ENCODE measurements at regions not wholly inside any gene's neighbourhood (a gene's known extent, or its start where the extent isn't known, plus 50 kb on each side); places are given as distances from the start of the nearest gene placed in this dataset.

DNA sequence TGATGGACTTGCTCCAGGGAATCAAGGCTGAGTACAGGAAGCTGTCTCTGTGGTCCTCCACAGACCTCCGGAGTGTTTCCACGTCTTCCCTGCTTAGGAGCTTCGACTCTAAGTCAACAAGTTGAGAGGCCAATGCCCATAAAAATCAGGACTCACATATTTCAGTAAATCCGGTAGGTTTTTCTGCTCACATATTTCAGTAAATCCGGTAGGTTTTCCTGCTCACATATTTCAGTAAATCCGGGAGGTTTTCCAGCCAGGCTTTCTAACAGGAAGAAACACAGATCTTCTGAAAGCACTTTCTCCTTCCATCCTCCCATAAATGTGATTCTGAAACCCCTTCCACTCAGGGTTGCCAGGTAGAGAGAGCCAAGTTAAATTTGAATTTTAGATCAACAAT lies 340.1 kb upstream of the SHH start:
- ChIA-PET CTCF (no interaction called here), POLR2A (no interaction called here)
- DNase-seq (ENCODE audit: extremely low spot score), result no peak
- no peak for TF ChIP-seq SP1 (IDR thresholded peaks at IDR 0.05)
- TF ChIP-seq LEF1 (IDR thresholded peaks at IDR 0.05; ENCODE audit: borderline replicate concordance), result no peak
- TF ChIP-seq HDGF (IDR thresholded peaks at IDR 0.05; ENCODE audit: borderline replicate concordance), result no peak
- no peak for TF ChIP-seq SUZ12 (IDR thresholded peaks at IDR 0.05)
- TF ChIP-seq ELF4 (IDR thresholded peaks at IDR 0.05), result no peak
- TF ChIP-seq FOXA1 (IDR thresholded peaks at IDR 0.05), result no peak
- no peak for TF ChIP-seq FOXK2 (IDR thresholded peaks at IDR 0.05)
- no peak for TF ChIP-seq TARDBP (IDR thresholded peaks at IDR 0.05)
- no peak for TF ChIP-seq FOXM1 (IDR thresholded peaks at IDR 0.05; ENCODE audit: borderline replicate concordance)
- TF ChIP-seq NFRKB (IDR thresholded peaks at IDR 0.05), result no peak
- no peak for TF ChIP-seq ZNF384 (IDR thresholded peaks at IDR 0.05)
- no peak for TF ChIP-seq BHLHE40 (IDR thresholded peaks at IDR 0.05; ENCODE audit: borderline replicate concordance)
- TF ChIP-seq, protein P1, sequence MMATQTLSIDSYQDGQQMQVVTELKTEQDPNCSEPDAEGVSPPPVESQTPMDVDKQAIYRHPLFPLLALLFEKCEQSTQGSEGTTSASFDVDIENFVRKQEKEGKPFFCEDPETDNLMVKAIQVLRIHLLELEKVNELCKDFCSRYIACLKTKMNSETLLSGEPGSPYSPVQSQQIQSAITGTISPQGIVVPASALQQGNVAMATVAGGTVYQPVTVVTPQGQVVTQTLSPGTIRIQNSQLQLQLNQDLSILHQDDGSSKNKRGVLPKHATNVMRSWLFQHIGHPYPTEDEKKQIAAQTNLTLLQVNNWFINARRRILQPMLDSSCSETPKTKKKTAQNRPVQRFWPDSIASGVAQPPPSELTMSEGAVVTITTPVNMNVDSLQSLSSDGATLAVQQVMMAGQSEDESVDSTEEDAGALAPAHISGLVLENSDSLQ (IDR thresholded peaks at IDR 0.05), result no peak
- TF ChIP-seq L3MBTL2 (conservative IDR thresholded peaks at IDR 0.05), result no peak
- TF ChIP-seq ARNT (IDR thresholded peaks at IDR 0.05), result no peak
- TF ChIP-seq CTBP1 (IDR thresholded peaks at IDR 0.05; ENCODE audit: borderline replicate concordance), result no peak

DNA sequence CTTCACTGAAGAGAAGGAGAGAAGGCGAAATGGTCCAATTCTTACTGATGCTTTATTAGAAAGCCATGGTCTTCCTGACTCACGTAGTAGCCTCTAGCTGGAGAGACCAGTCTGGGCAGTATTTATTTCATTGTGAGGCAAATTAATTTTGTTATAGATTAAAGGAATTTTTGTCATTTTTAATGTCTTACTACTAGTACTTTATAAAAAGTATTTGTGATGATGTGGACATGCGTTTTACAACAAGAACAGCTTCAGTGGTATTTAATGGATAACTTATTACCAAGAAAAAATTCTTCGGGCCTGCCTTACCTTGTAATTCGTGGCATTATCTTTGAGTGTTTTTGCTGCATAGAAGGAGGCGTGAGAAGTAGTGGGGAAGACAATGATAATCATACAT lies 339.4 kb upstream of the SHH start:
- ChIA-PET CTCF (no interaction called here), POLR2A (no interaction called here)
- TF ChIP-seq SP1 (IDR thresholded peaks at IDR 0.05), result no peak
- DNase-seq (ENCODE audit: extremely low spot score), result no peak

DNA sequence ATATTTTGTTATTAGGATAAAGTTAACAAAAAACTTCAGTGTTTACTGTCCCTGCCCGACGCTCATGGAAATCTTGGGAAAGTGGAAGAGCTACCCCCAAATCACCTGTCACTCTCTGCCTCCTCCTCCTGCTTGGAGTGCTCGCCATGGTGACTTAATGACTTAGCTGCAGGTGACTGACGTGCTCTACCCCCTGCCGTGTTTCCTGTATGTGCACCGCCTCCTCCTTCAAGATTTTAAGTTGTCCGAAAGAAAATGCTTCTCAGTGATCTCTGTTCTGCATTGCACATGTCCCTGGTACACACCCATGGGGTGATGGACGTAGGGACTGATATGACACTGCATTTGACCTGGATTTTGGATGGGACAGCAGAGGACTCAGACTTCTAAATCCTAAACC lies 338.8 kb upstream of the SHH start:
- no peak for DNase-seq (ENCODE audit: extremely low spot score)
- no peak for TF ChIP-seq TARDBP (IDR thresholded peaks at IDR 0.05)
- TF ChIP-seq, protein P1 (IDR thresholded peaks at IDR 0.05), result peak; percentile 7; the same call in 1 of the 2 replicates
- POLR2A ChIA-PET, result no interaction called here
- CTCF ChIA-PET, result no interaction called here

DNA sequence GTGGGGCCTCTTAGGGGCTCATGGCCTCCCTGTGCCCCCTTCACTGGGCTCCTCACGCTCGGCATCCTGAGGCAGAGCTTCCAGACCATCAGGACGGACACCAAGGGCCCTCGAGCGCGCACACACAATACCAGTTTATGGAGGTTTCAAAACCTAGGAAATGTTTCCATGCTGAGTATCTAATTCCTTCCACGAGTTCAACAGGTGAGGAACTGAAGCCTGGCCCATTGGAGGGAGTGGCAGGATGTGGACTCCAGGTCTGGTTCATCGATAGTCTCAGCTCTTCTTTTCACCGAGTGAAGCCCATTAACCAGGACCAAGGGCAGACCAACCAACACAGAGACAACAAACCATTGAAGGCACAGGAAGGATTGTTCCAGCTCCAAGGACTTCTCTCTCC lies 336.7 kb upstream of the SHH start:
- ChIA-PET CTCF (interaction anchor here (0.6 kb wide), 1 partner anchor 608 kb away, joined by 3 read pairs; no protein-coding TSS in a partner anchor), POLR2A (no interaction called here)
- no peak for DNase-seq (ENCODE audit: extremely low spot score)
- no peak for TF ChIP-seq SP1 (IDR thresholded peaks at IDR 0.05)
- TF ChIP-seq FOXK2 (IDR thresholded peaks at IDR 0.05), result no peak
- no peak for TF ChIP-seq CTBP1 (IDR thresholded peaks at IDR 0.05; ENCODE audit: borderline replicate concordance)
- no peak for TF ChIP-seq BHLHE40 (IDR thresholded peaks at IDR 0.05; ENCODE audit: borderline replicate concordance)
- no peak for TF ChIP-seq NFRKB (IDR thresholded peaks at IDR 0.05)
- TF ChIP-seq ARNT (IDR thresholded peaks at IDR 0.05), result no peak
- TF ChIP-seq SUZ12 (IDR thresholded peaks at IDR 0.05), result no peak

DNA sequence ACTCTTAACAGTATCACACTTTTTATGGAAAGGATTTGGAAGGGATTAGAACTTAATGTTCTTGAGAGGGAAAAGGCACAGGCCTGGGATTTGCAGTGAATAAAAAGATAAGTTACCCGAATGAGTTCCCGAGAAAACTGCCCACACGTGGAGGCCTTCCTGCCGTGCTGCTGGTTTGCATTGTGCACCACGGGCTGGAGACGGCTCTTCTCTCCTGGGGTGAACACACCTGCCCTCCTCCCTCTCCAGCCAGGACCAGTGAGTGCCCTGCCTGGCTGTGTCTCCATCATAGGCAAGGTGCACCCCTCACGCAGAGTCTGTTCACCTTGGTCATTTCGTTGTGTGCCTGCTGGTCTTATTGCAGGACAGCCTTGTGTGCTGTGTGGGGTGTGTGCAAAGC lies 336.3 kb upstream of the SHH start:
- ChIA-PET POLR2A (no interaction called here), CTCF (interaction anchor here (0.6 to 1.3 kb wide), 2 partner anchors 8 to 609 kb away, joined by 3 read pairs; no protein-coding TSS in a partner anchor)
- no peak for DNase-seq (ENCODE audit: extremely low spot score)
- TF ChIP-seq BHLHE40 (IDR thresholded peaks at IDR 0.05; ENCODE audit: borderline replicate concordance) (no peak), FOXA1 (IDR thresholded peaks at IDR 0.05) (no peak), LEF1 (IDR thresholded peaks at IDR 0.05; ENCODE audit: borderline replicate concordance) (no peak), FOXM1 (IDR thresholded peaks at IDR 0.05; ENCODE audit: borderline replicate concordance) (no peak), SUZ12 (IDR thresholded peaks at IDR 0.05) (no peak), NFRKB (IDR thresholded peaks at IDR 0.05) (no peak), ELF4 (IDR thresholded peaks at IDR 0.05) (no peak), FOXK2 (IDR thresholded peaks at IDR 0.05) (no peak), TARDBP (IDR thresholded peaks at IDR 0.05) (no peak)
- TF ChIP-seq, protein P1 (IDR thresholded peaks at IDR 0.05), result no peak

DNA sequence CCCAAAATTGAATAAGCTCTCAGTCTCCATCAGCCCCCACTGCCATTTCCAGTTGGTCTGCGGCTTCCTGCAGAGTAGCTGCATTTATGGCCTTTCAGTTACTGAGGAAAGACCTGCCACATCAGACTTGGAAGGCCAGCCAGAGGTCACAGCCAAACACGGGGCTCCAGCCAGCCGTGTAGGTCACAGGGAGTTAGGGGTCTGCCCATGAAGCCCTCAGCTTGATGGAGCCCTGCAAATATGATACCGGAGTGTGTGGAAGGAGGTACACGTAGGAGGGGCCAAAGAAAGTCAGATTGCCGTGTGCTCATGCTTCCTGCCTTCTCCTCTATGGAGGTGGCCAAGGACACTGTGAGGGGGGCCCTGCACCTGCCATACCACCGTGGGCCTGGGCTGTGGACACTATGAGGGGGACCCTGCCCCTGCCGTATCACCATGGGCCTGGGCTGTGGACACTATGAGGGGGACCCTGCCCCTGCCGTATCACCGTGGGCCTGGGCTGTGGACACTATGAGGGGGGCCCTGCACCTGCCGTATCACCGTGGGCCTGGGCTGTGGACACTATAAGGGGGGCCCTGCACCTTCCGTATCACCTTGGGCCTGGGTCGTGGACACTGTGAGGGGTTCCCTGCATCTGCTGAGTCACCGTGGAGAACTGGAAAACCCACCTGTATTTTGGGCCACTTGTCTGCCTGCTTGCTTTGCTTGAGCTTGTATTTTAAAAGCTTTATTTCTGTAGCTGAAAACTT lies 335.7 kb upstream of the SHH start:
- DNase-seq (ENCODE audit: extremely low spot score), result no peak
- POLR2A ChIA-PET, result no interaction called here
- CTCF ChIA-PET, result interaction anchor here (1.3 kb wide), 1 partner anchor 9 kb away, joined by 3 read pairs; no protein-coding TSS in a partner anchor

More for the DNA sequence above, 335.7 kb upstream of the SHH start:
- no peak for TF ChIP-seq ARNT (IDR thresholded peaks at IDR 0.05)
- TF ChIP-seq BHLHE40 (IDR thresholded peaks at IDR 0.05; ENCODE audit: borderline replicate concordance), result no peak
- TF ChIP-seq L3MBTL2 (conservative IDR thresholded peaks at IDR 0.05), result no peak
- TF ChIP-seq CTBP1 (IDR thresholded peaks at IDR 0.05; ENCODE audit: borderline replicate concordance), result no peak
- TF ChIP-seq ZNF384 (IDR thresholded peaks at IDR 0.05), result no peak
- TF ChIP-seq SUZ12 (IDR thresholded peaks at IDR 0.05), result no peak
- no peak for TF ChIP-seq FOXM1 (IDR thresholded peaks at IDR 0.05; ENCODE audit: borderline replicate concordance)
- no peak for TF ChIP-seq NFRKB (IDR thresholded peaks at IDR 0.05)
- TF ChIP-seq HDGF (IDR thresholded peaks at IDR 0.05; ENCODE audit: borderline replicate concordance), result no peak
- no peak for TF ChIP-seq FOXA1 (IDR thresholded peaks at IDR 0.05)
- no peak for TF ChIP-seq LEF1 (IDR thresholded peaks at IDR 0.05; ENCODE audit: borderline replicate concordance)
- TF ChIP-seq TARDBP (IDR thresholded peaks at IDR 0.05), result no peak
- TF ChIP-seq ELF4 (IDR thresholded peaks at IDR 0.05), result no peak
- no peak for TF ChIP-seq FOXK2 (IDR thresholded peaks at IDR 0.05)
- TF ChIP-seq, protein P1 (IDR thresholded peaks at IDR 0.05), result no peak
- TF ChIP-seq SP1 (IDR thresholded peaks at IDR 0.05), result no peak
